NB4 (cell line): ENCODE measurements at regions not wholly inside any gene's neighbourhood (a gene's known extent, or its start where the extent isn't known, plus 50 kb on each side); places are given as distances from the start of the nearest gene placed in this dataset.

Experiments used
- DNase-seq: peaks from one replicate; pipeline ENCODE4 v3.0.0; 2010; ENCODE audit warnings: low read depth
- H3K4me3 ChIP-seq: one replicate; pipeline ENCODE4 v1.5.1; 2011; ENCODE audit warnings: mild to moderate bottlenecking, low read depth, low read length, moderate library complexity
- MYC ChIP-seq: IDR thresholded peaks from 2 replicates; pipeline ENCODE4 v1.6.1; 2011; ENCODE audit warnings: low read depth, low read length
- POLR2A ChIP-seq: IDR thresholded peaks from 2 replicates; pipeline ENCODE4 v1.6.1; 2011; ENCODE audit warnings: mild to moderate bottlenecking; ENCODE audit not compliant: insufficient read length; ENCODE audit errors: extremely low read depth
- TF ChIP-seq, protein P1 (sequence below): IDR thresholded peaks from one replicate; pipeline ENCODE4 v1.5.1; 2012; ENCODE audit warnings: low read depth, low read length
- TF ChIP-seq, protein P2 (sequence below): IDR thresholded peaks from 2 replicates; pipeline ENCODE4 v1.6.1; 2011; ENCODE audit warnings: low read depth, low read length

DNA sequence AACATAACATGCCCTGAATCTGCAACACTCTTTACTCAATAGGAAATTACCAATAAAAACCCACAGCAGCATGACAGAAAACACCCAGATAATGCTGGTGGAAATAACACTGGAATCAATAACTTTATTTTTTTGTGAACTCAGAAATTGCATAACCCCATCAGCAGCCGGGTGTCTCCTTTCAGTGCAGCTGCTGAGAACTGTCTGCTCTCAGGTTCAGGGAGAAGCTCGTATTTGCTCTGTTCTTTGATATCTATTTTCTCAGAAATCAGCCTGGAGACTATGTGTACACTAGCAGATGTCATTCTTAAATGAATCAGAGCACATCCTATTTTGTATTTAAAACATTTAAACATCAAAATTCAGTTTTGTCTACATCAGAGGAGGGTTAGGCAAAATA lies 506.0 kb downstream of the POM121L12 start:
- no peak overlapping the region for H3K4me3 ChIP-seq
- no peak for TF ChIP-seq POLR2A
- TF ChIP-seq, protein P1, sequence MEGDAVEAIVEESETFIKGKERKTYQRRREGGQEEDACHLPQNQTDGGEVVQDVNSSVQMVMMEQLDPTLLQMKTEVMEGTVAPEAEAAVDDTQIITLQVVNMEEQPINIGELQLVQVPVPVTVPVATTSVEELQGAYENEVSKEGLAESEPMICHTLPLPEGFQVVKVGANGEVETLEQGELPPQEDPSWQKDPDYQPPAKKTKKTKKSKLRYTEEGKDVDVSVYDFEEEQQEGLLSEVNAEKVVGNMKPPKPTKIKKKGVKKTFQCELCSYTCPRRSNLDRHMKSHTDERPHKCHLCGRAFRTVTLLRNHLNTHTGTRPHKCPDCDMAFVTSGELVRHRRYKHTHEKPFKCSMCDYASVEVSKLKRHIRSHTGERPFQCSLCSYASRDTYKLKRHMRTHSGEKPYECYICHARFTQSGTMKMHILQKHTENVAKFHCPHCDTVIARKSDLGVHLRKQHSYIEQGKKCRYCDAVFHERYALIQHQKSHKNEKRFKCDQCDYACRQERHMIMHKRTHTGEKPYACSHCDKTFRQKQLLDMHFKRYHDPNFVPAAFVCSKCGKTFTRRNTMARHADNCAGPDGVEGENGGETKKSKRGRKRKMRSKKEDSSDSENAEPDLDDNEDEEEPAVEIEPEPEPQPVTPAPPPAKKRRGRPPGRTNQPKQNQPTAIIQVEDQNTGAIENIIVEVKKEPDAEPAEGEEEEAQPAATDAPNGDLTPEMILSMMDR, result no peak
- TF ChIP-seq, protein P2, sequence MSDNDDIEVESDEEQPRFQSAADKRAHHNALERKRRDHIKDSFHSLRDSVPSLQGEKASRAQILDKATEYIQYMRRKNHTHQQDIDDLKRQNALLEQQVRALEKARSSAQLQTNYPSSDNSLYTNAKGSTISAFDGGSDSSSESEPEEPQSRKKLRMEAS, result no peak
- no peak for TF ChIP-seq MYC
- no peak for DNase-seq

DNA sequence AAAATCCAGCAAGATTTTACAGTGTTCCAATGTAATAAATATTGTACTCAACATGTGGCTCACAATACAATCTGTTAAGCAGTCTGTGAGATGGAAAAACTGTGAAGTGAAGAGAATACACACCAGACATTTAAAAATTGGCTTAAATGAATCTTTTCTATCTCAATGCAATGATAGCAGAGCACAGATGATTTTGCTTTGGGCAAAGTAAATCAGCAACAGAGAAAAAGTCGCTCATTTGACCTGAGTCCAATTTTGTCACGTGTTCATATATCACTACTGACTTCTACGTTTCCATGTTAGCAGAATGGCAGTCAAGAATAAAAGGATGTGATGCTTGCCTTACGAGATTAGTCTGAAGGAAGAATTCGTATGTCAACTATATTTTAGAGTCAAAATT lies 506.7 kb downstream of the POM121L12 start:
- no peak for TF ChIP-seq POLR2A
- TF ChIP-seq, protein P1, result no peak
- TF ChIP-seq MYC, result no peak
- TF ChIP-seq, protein P2, result no peak
- DNase-seq, result no peak

More for the DNA sequence above, 506.7 kb downstream of the POM121L12 start:
- no peak overlapping the region for H3K4me3 ChIP-seq
